ENCODE measurements at regions not wholly inside any gene's neighbourhood (a gene's known extent, or its start where the extent isn't known, plus 50 kb on each side); places are given as distances from the start of the nearest gene placed in this dataset.

- Histone ChIP-seq H3K4me1 (ENCODE audit: low read depth) (no peaks in the 10 kb centered on the region), H3K4me3 (no peak overlapping the region), H3K36me3 (ENCODE audit: low read depth) (no peaks in the 10 kb centered on the region), H3K9me3 (no peaks in the 10 kb centered on the region)
- ATAC-seq (no peak), DNase-seq (no peak)
- intact Hi-C loops (cut with DNase I, micrococcal nuclease): no loop called here
- no peak for TF ChIP-seq CTCF (IDR thresholded peaks at IDR 0.05)
Measured at GRCh38 chr2:212667751-212668316, 129.2 kb upstream of the ERBB4 start.

GRCh38 chr2:212665948-212666347, 127.3 kb upstream of the ERBB4 start:
- no peak for DNase-seq
- no peak for ATAC-seq
- Histone ChIP-seq H3K4me1 (ENCODE audit: low read depth) (no peaks in the 10 kb centered on the region), H3K9me3 (no peaks in the 10 kb centered on the region), H3K4me3 (no peak overlapping the region), H3K36me3 (ENCODE audit: low read depth) (no peaks in the 10 kb centered on the region)
- intact Hi-C loops (cut with DNase I, micrococcal nuclease): no loop called here
- TF ChIP-seq CTCF (IDR thresholded peaks at IDR 0.05): no peak

GRCh38 chr2:212659441-212659840, 120.8 kb upstream of the ERBB4 start:
- Histone ChIP-seq H3K4me1 (ENCODE audit: low read depth) (no peaks in the 10 kb centered on the region), H3K4me3 (no peak overlapping the region), H3K9me3 (no peaks in the 10 kb centered on the region), H3K36me3 (ENCODE audit: low read depth) (no peaks in the 10 kb centered on the region)
- no peak for TF ChIP-seq CTCF (IDR thresholded peaks at IDR 0.05)
- intact Hi-C loops (cut with DNase I, micrococcal nuclease): no loop called here
- ATAC-seq (no peak), DNase-seq (no peak)

GRCh38 chr2:212649646-212650045, 111.0 kb upstream of the ERBB4 start:
- DNase-seq: no peak
- Histone ChIP-seq H3K4me3 (no peak overlapping the region), H3K9me3 (no peaks in the 10 kb centered on the region), H3K36me3 (ENCODE audit: low read depth) (no peaks in the 10 kb centered on the region), H3K4me1 (ENCODE audit: low read depth) (no peaks in the 10 kb centered on the region)
- no peak for ATAC-seq
- intact Hi-C loops (cut with DNase I, micrococcal nuclease): no loop called here
- no peak for TF ChIP-seq CTCF (IDR thresholded peaks at IDR 0.05)

- DNase-seq (no peak), ATAC-seq (no peak)
- intact Hi-C loops (cut with DNase I, micrococcal nuclease): no loop called here
- TF ChIP-seq CTCF (IDR thresholded peaks at IDR 0.05): no peak
- Histone ChIP-seq H3K4me3 (no peak overlapping the region), H3K4me1 (ENCODE audit: low read depth) (no peaks in the 10 kb centered on the region), H3K9me3 (no peaks in the 10 kb centered on the region), H3K36me3 (ENCODE audit: low read depth) (no peaks in the 10 kb centered on the region)
Measured at GRCh38 chr2:212646698-212647366, 108.2 kb upstream of the ERBB4 start.
